PC-9 (cell line): ENCODE measurements at regions not wholly inside any gene's neighbourhood (a gene's known extent, or its start where the extent isn't known, plus 50 kb on each side); places are given as distances from the start of the nearest gene placed in this dataset.

Source experiments
- BruUV-seq: library from RNA; stranded (reverse); fragments of 400-500 nt; replicated peaks from 2 replicates; lab custom pipeline; 2021; lab: Mats Ljungman, UMichigan
- CTCF ChIA-PET: fragments of 300-600 bp; sonication (Branson Sonifier 250); formaldehyde crosslinking; loops from one replicate; lab custom pipeline; 2022; ENCODE audit warnings: antibody characterized with exemption; lab: Charles Lee
- POLR2A ChIA-PET: fragments of 300-600 bp; sonication (Branson Sonifier 250); formaldehyde crosslinking; loops from one replicate; lab custom pipeline; 2022; ENCODE audit warnings: antibody characterized with exemption; ENCODE audit not compliant: unreplicated experiment; lab: Charles Lee
- DNase-seq, 2 experiments: peaks; one replicate each; pipeline versions ENCODE4 v3.0.0 to v3.0.0-alpha.2; 2015 to 2022; ENCODE audit warnings: mixed read lengths in 1 of 2
- H2AFZ ChIP-seq: fragments of 200-600 bp; sonication (generic); 2 replicates; pipeline ENCODE4 v1.8.1; 2017; ENCODE audit warnings: antibody characterized with exemption
- H3F3A ChIP-seq: fragments of 200-600 bp; sonication (generic); 2 replicates; pipeline ENCODE4 v1.8.1; 2017; ENCODE audit warnings: antibody characterized with exemption, mild to moderate bottlenecking, low read depth; ENCODE audit not compliant: insufficient read depth
- H3K27ac ChIP-seq: fragments of 200-600 bp; sonication (generic); 2 replicates; pipeline ENCODE4 v1.6.1; 2016; ENCODE audit warnings: mixed run types
- H3K27me3 ChIP-seq: fragments of 200-600 bp; sonication (generic); 2 replicates; pipeline ENCODE4 v1.6.1; 2016; ENCODE audit warnings: low read depth, mixed run types; ENCODE audit not compliant: insufficient read depth
- H3K36me3 ChIP-seq: fragments of 200-600 bp; sonication (generic); 2 replicates; pipeline ENCODE4 v1.6.1; 2016; ENCODE audit warnings: low read depth, mixed run types
- H3K4me1 ChIP-seq: fragments of 200-600 bp; sonication (generic); replicated peaks from 2 replicates; pipeline ENCODE4 v1.6.1; 2016; ENCODE audit warnings: mixed run types; ENCODE audit not compliant: insufficient read depth
- H3K4me2 ChIP-seq: fragments of 200-600 bp; sonication (generic); 2 replicates; pipeline ENCODE4 v1.6.1; 2017; ENCODE audit warnings: mixed run types
- H3K4me3 ChIP-seq: fragments of 200-600 bp; sonication (generic); 2 replicates; pipeline ENCODE4 v1.6.1; 2016; ENCODE audit warnings: mixed run types
- H3K79me2 ChIP-seq: fragments of 200-600 bp; sonication (generic); 2 replicates; pipeline ENCODE4 v1.6.1; 2017; ENCODE audit warnings: low read depth, mixed run types
- H3K9me2 ChIP-seq: fragments of 200-600 bp; sonication (generic); 2 replicates; pipeline ENCODE4 v1.8.1; 2017; ENCODE audit warnings: mild to moderate bottlenecking; ENCODE audit not compliant: insufficient read depth
- H3K9me3 ChIP-seq: fragments of 200-600 bp; sonication (generic); 2 replicates; pipeline ENCODE4 v1.8.1; 2016; ENCODE audit warnings: low read depth; ENCODE audit not compliant: insufficient read depth
- H4K20me1 ChIP-seq: fragments of 200-600 bp; sonication (generic); 2 replicates; pipeline ENCODE4 v1.8.1; 2017; ENCODE audit not compliant: insufficient read depth
- EZH2 ChIP-seq: fragments of 200-600 bp; sonication (generic); IDR thresholded peaks from 2 replicates; pipeline ENCODE4 v1.8.0; 2017; ENCODE audit warnings: antibody characterized with exemption, low read depth
- intact Hi-C: fragments of 100-400 bp; cut with micrococcal nuclease; formaldehyde crosslinking; loops from one replicate; pipeline ENCODE4 v1.10.0; 2022; ENCODE audit not compliant: unreplicated experiment
- TF ChIP-seq, protein P1 (sequence below): fragments of 200-600 bp; sonication (generic); conservative IDR thresholded peaks from 2 replicates; pipeline ENCODE4 v1.6.1; 2017; ENCODE audit warnings: mixed run types, antibody characterized with exemption, mild to moderate bottlenecking, moderate library complexity

DNA sequence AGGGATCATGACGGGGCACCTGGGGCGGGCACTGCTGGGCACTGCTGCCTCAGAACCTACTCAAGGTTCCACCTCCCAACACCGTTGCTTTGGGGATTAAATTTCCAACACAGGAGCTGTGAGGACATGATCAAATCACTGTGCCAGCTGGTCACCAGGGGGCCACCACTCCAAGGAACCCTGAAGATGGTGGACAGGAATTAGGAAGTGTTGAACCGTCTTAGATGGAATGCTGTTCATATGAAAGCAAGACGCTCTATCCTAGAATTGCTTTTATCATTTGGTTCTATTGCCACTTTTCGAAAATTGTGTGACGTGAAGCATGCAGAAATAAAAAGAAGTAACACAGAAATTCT, 140.3 kb downstream of the DLL1 start:
- no peaks in the 10 kb centered on the region for H3K9me2 ChIP-seq
- no peak overlapping the region for H2AFZ ChIP-seq
- no peak overlapping the region for H3K4me2 ChIP-seq
- DNase-seq = no peak
- intact Hi-C loops = no loop called here
- no peaks in the 10 kb centered on the region for H4K20me1 ChIP-seq
- POLR2A ChIA-PET = no interaction called here
- no peaks in the 10 kb centered on the region for H3K79me2 ChIP-seq
- no peaks in the 10 kb centered on the region for H3K36me3 ChIP-seq
- no peaks in the 10 kb centered on the region for H3K4me1 ChIP-seq
- H3K27me3 ChIP-seq = peaks cover 55% of the 10 kb centered on the region
- no TSS peak for BruUV-seq
- H3K9me3 ChIP-seq = no peaks in the 10 kb centered on the region
- TF ChIP-seq, protein P1, sequence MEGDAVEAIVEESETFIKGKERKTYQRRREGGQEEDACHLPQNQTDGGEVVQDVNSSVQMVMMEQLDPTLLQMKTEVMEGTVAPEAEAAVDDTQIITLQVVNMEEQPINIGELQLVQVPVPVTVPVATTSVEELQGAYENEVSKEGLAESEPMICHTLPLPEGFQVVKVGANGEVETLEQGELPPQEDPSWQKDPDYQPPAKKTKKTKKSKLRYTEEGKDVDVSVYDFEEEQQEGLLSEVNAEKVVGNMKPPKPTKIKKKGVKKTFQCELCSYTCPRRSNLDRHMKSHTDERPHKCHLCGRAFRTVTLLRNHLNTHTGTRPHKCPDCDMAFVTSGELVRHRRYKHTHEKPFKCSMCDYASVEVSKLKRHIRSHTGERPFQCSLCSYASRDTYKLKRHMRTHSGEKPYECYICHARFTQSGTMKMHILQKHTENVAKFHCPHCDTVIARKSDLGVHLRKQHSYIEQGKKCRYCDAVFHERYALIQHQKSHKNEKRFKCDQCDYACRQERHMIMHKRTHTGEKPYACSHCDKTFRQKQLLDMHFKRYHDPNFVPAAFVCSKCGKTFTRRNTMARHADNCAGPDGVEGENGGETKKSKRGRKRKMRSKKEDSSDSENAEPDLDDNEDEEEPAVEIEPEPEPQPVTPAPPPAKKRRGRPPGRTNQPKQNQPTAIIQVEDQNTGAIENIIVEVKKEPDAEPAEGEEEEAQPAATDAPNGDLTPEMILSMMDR = no peak
- no peak for TF ChIP-seq EZH2
- no peaks in the 10 kb centered on the region for H3F3A ChIP-seq
- H3K27ac ChIP-seq = no peak overlapping the region
- CTCF ChIA-PET = no interaction called here
- H3K4me3 ChIP-seq = no peak overlapping the region

DNA sequence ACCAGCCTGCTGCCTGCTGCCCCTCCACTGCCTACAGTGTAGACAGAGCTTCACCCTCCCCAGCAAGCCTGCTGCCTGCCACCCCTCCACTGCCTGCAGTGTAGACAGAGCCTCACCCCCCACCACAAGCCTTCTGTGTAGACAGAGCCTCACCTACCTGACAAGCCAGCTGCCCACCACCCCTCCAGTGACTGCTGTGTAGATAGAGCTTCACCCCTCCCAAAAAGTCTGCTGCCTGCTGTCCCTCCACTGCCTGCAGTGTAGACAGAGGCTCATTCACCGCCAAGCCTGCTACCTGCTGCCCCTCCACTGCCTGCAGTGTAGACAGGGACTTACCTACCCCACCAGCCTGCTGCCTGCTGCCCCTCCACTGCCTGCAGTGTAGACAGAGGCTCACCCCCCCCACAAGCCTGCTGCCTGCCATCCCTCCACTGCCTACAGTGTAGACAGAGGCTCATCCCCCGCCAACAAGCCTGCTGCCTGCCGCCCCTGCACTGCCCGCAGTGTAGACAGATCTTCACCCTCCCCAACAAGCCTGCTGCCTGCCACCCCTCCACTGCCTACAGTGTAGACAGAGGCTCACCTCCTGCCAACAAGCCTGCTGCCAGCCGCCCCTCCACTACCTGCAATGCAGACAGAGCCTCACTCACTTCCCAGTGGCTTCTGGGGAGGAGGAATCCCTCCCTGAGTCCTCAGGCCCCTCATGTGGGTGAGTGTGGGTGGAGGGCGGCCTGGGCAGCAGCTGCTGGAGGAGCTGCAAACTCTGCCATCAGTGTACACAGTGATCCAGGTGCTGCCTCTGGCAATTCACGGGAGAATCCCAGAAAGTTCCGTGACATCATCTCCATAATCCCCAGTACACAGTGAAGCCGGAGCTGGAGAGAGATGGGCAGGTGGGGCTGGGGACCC, 140.9 kb downstream of the DLL1 start:
- no peaks in the 10 kb centered on the region for H3K9me2 ChIP-seq
- no TSS peak for BruUV-seq
- H4K20me1 ChIP-seq = no peaks in the 10 kb centered on the region
- CTCF ChIA-PET = no interaction called here
- H3K4me3 ChIP-seq = no peak overlapping the region
- peaks cover 55% of the 10 kb centered on the region for H3K27me3 ChIP-seq
- POLR2A ChIA-PET = no interaction called here
- no peak for DNase-seq
- no peak overlapping the region for H3K27ac ChIP-seq
- no peak overlapping the region for H2AFZ ChIP-seq
- H3K36me3 ChIP-seq = no peaks in the 10 kb centered on the region
- H3K4me1 ChIP-seq = no peaks in the 10 kb centered on the region
- intact Hi-C loops = no loop called here
- H3K4me2 ChIP-seq = no peak overlapping the region
- H3K79me2 ChIP-seq = no peaks in the 10 kb centered on the region
- H3F3A ChIP-seq = no peaks in the 10 kb centered on the region
- TF ChIP-seq, protein P1 = no peak
- TF ChIP-seq EZH2 = no peak
- no peaks in the 10 kb centered on the region for H3K9me3 ChIP-seq

DNA sequence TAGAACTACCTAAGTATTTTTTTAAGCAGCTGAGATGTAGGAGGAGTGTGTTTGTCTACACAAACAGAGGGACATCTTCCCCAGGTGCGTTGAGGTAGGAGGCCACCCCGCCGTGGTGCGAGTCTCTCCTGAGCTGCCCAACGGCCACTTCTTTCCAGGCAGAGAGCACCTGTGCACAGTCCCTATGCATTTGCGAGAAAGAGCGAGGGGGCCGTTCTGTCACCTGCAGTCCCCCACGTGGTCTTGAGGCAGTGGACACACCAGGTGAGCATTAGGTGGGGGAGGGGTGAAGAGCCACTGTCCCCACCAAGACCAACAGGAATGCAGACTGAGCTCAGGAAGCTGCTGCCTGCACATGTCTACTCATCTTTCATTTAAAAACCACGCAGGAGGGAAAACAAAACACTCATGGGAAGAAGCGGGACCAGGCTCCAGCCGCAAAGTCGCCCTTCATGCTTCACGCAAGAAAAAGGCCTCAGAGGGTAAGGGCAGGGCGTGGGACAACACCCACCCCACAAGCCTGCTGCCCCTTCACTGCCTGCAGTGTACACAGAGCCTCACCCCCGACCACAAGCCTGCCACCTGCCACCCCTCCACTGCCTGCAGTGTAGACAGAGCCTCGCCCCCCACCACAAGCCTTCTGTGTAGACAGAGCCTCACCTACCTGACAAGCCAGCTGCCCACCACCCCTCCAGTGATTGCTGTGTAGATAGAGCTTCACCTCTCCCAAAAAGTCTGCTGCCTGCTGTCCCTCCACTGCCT, 142.0 kb downstream of the DLL1 start:
- intact Hi-C loops = no loop called here
- Histone ChIP-seq H2AFZ (no peak overlapping the region), H3K9me3 (no peaks in the 10 kb centered on the region), H3F3A (no peaks in the 10 kb centered on the region), H3K9me2 (no peaks in the 10 kb centered on the region), H4K20me1 (no peaks in the 10 kb centered on the region), H3K36me3 (no peaks in the 10 kb centered on the region), H3K4me3 (no peak overlapping the region), H3K4me1 (no peaks in the 10 kb centered on the region), H3K27ac (no peak overlapping the region), H3K27me3 (peaks cover 55% of the 10 kb centered on the region), H3K4me2 (no peak overlapping the region), H3K79me2 (no peaks in the 10 kb centered on the region)
- no peak for TF ChIP-seq EZH2
- TF ChIP-seq, protein P1 = no peak
- ChIA-PET POLR2A (no interaction called here), CTCF (no interaction called here)
- no peak for DNase-seq
- no TSS peak for BruUV-seq
